Thoracic aorta (tissue), 2 donors: ENCODE measurements at regions not wholly inside any gene's neighbourhood (a gene's known extent, or its start where the extent isn't known, plus 50 kb on each side); places are given as distances from the start of the nearest gene placed in this dataset.
"Not testable (repeated sequence)": the region's sequence is repeated elsewhere in the genome, so short reads cannot be mapped to it uniquely, and the experiment has no call there.

ENCODE experiments used
- ATAC-seq: fragments of 150-250 bp; one replicate; pipeline ENCODE4 v1.8.0; 2017; ENCODE audit warnings: low read depth; ENCODE audit not compliant: insufficient number of reproducible peaks, low FRiP score
- DNase-seq: peaks from one replicate; pipeline ENCODE4 v3.0.0-alpha.2; 2020; ENCODE audit warnings: low spot score
- H3K27ac ChIP-seq, 2 donors: fragments of 200-600 bp; sonication (generic); 1 replicate in 1 of 2; 2 replicates in 1 of 2; pipeline ENCODE4 v1.5.1; 2016; ENCODE audit warnings: mild to moderate bottlenecking in 2 of 2, moderate library complexity in 2 of 2
- H3K27me3 ChIP-seq: fragments of 200-600 bp; sonication (generic); replicated peaks from 2 replicates; pipeline ENCODE4 v1.6.0; 2016; ENCODE audit warnings: mild to moderate bottlenecking; ENCODE audit not compliant: insufficient read depth
- H3K36me3 ChIP-seq: fragments of 200-600 bp; sonication (generic); one replicate; pipeline ENCODE4 v1.5.1; 2016
- H3K4me1 ChIP-seq, 2 donors: fragments of 200-600 bp; sonication (generic); 1 replicate in 1 of 2; 2 replicates in 1 of 2; pipeline versions ENCODE4 v1.5.1 to v1.6.0; 2016; ENCODE audit warnings: low read depth in 2 of 2, mild to moderate bottlenecking in 1 of 2; ENCODE audit not compliant: control insufficient read depth in 1 of 2
- H3K4me3 ChIP-seq: fragments of 200-600 bp; sonication (generic); 2 replicates; pipeline ENCODE4 v1.5.1; 2016; ENCODE audit warnings: mild to moderate bottlenecking
- H3K9me3 ChIP-seq: fragments of 200-600 bp; sonication (generic); 2 replicates; pipeline ENCODE4 v1.5.1; 2016
- CTCF ChIP-seq: fragments of 200-600 bp; sonication (generic); IDR thresholded peaks from one replicate; pipeline ENCODE4 v1.5.1; 2019; ENCODE audit warnings: antibody characterized with exemption

GRCh38 chr1:30550365-30551220 lies 172.8 kb downstream of the MATN1 start:
- ATAC-seq = no peak
- H3K36me3 ChIP-seq = no peaks in the 10 kb centered on the region
- H3K4me3 ChIP-seq = no peak overlapping the region
- TF ChIP-seq CTCF = no peak
- H3K27me3 ChIP-seq = no peaks in the 10 kb centered on the region
- H3K27ac ChIP-seq = no peak overlapping the region
- no peaks in the 10 kb centered on the region for H3K4me1 ChIP-seq
- no peak for DNase-seq
- H3K9me3 ChIP-seq = no peaks in the 10 kb centered on the region

- not testable (repeated sequence) for H3K27ac ChIP-seq, H3K4me3 ChIP-seq, DNase-seq, H3K27me3 ChIP-seq, H3K4me1 ChIP-seq, ATAC-seq, H3K36me3 ChIP-seq, H3K9me3 ChIP-seq
These were observed 173.5 kb downstream of the MATN1 start for GRCh38 chr1:30549872-30550271.

GRCh38 chr1:30548294-30548693 lies 175.1 kb downstream of the MATN1 start:
- TF ChIP-seq CTCF = no peak
- Histone ChIP-seq H3K27me3 (no peaks in the 10 kb centered on the region), H3K27ac (no peak overlapping the region), H3K36me3 (no peaks in the 10 kb centered on the region), H3K4me1 (no peaks in the 10 kb centered on the region), H3K4me3 (no peak overlapping the region), H3K9me3 (no peaks in the 10 kb centered on the region)
- ATAC-seq = no peak
- no peak for DNase-seq

- not testable (repeated sequence) for DNase-seq, H3K9me3 ChIP-seq, H3K27me3 ChIP-seq, ATAC-seq, H3K36me3 ChIP-seq, H3K27ac ChIP-seq, H3K4me1 ChIP-seq, H3K4me3 ChIP-seq
These were observed 176.1 kb downstream of the MATN1 start for GRCh38 chr1:30547326-30547725.

GRCh38 chr1:30545365-30545764 lies 178.0 kb downstream of the MATN1 start:
- no peak for TF ChIP-seq CTCF

GRCh38 chr1:30541721-30542485 lies 181.5 kb downstream of the MATN1 start:
- ATAC-seq = no peak
- TF ChIP-seq CTCF = no peak

More at GRCh38 chr1:30545365-30545764, 178.0 kb downstream of the MATN1 start:
- H3K4me1 ChIP-seq = no peaks in the 10 kb centered on the region
- H3K27me3 ChIP-seq = no peaks in the 10 kb centered on the region
- H3K27ac ChIP-seq = no peak overlapping the region
- H3K9me3 ChIP-seq = no peaks in the 10 kb centered on the region
- no peak overlapping the region for H3K4me3 ChIP-seq
- ATAC-seq = no peak
- DNase-seq = no peak
- no peaks in the 10 kb centered on the region for H3K36me3 ChIP-seq

More at GRCh38 chr1:30541721-30542485, 181.5 kb downstream of the MATN1 start:
- H3K27ac ChIP-seq = no peak overlapping the region
- H3K9me3 ChIP-seq = no peaks in the 10 kb centered on the region
- no peaks in the 10 kb centered on the region for H3K4me1 ChIP-seq
- no peak overlapping the region for H3K4me3 ChIP-seq
- no peak for DNase-seq
- H3K27me3 ChIP-seq = no peaks in the 10 kb centered on the region
- H3K36me3 ChIP-seq = no peaks in the 10 kb centered on the region
